SKM-1 (cell line): ENCODE measurements at regions not wholly inside any gene's neighbourhood (a gene's known extent, or its start where the extent isn't known, plus 50 kb on each side); places are given as distances from the start of the nearest gene placed in this dataset.

ENCODE experiments used
- DNase-seq: peaks from one replicate; lab custom pipeline; 2025; ENCODE audit not compliant: unreplicated experiment; lab: John Stamatoyannopoulos, UW

GRCh38 chr4:80145739-80146138 lies 51.6 kb upstream of the PRDM8 start:
- DNase-seq: no peak

DNA sequence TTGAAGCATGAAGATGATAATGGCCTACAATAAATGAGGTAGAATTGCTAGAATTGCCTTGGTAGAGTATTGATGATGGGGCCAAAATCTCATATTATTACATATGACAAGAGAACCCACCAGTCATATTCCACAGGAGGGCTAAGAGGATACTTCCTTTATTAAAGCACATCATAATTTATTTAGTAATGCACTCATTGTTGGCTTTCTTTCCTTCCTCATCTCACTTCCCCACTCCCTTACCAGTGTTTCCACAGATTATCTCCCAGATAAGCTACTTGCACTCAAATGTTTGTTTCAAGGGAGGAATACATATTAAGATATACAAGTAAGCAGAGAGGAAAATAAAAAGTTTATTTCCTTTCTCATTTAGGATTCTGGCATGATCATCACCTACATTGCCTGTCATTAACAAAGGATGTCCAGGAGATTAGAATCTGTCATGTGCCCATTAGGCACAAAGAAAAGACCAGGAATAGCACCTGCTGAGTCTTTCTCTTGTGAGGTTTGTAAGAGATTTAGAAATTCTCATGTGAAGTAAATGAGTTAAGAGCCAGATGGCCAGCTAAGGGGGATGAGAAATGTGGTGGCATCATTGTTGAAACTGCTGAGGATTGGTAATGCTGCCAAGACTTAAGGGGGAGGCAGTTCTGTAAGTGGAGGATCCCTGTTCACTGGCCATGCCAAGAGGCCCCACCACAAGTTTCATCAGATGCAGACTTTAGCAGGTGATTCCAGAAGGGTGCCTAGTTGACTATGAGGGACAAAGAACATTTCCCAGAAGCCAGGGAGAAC lies 52.4 kb upstream of the PRDM8 start:
- DNase-seq: no peak

GRCh38 chr4:80143307-80143679 lies 54.0 kb upstream of the PRDM8 start:
- DNase-seq: no peak

GRCh38 chr4:80142394-80143306 lies 54.7 kb upstream of the PRDM8 start:
- peak; percentile 14 for DNase-seq

- no peak for DNase-seq
These were observed 55.8 kb upstream of the PRDM8 start for GRCh38 chr4:80141543-80141942.

GRCh38 chr4:80140194-80140593 lies 57.1 kb upstream of the PRDM8 start:
- no peak for DNase-seq

DNA sequence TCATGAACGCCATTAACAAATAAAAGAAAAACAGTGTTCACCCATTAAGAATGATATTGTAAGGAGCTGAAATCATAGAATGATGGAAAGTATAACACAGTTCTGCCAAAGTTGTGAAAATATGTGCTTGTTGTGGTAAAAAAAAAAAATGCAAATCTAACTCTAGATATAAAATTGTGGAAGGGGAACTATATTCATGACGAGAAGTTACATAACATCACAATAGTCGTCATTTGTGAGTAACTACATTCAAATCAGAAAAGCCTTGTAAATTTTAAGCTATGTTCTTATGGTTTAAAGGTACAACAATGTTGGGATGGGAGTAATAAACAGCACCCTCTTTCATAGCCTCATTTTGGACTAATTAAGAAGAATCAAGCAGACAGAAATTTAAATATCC lies 57.6 kb upstream of the PRDM8 start:
- DNase-seq: no peak

GRCh38 chr4:80138551-80139538 lies 58.5 kb upstream of the PRDM8 start:
- DNase-seq: no peak

DNA sequence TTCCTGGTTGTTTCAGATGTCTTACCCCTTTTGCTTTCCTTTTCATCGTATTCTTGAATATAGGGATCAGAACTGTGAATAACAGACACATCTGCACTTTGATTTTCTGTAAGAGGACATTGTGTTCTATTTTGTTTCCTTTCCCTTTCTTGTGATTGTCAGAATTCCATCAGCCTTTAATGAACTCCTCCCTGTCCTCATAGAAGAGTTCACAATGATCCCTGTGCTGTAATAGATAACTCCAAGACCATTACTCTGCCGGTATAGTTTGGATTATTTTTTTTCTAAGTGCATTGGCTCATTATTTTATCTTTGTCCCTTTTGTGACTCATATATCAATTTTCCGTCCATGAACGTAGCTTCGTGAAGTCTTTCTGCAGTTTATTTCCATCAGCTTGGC lies 59.7 kb upstream of the PRDM8 start:
- DNase-seq: no peak

DNA sequence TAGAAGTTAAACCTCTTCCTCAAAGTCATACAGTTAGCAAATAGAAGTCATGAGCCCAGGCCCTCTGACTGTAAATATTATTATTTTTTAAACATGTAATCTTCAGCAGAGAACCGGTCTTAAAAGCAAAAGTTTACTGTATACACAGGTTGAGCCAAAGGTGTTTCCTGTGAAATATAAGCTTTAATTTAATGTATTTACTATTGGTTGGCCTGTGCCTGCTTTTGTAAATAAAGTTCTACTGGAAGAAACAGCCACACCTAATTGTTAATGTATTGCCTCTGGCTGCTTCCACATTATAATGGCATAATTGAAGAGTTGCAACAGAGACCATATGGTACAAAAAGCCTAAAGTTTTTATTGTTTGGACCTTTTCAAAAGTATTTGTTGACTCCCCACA lies 61.0 kb upstream of the PRDM8 start:
- no peak for DNase-seq

DNA sequence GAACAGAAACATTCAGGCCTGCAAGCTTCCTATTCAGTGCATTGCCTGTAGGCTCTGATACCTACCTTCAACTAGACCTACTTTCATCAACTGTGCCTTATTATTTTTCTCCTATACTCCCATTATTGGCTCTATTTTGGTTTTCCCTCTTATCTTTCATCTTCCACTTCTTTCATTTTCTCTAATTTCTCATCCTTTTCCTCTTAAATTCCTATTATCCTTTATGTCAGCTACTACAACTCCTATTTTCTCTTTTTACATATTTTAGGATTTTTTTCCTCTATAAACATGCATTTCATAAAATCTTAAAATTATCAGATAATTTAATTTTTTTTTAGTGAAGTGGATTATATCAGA lies 61.6 kb upstream of the PRDM8 start:
- no peak for DNase-seq

DNA sequence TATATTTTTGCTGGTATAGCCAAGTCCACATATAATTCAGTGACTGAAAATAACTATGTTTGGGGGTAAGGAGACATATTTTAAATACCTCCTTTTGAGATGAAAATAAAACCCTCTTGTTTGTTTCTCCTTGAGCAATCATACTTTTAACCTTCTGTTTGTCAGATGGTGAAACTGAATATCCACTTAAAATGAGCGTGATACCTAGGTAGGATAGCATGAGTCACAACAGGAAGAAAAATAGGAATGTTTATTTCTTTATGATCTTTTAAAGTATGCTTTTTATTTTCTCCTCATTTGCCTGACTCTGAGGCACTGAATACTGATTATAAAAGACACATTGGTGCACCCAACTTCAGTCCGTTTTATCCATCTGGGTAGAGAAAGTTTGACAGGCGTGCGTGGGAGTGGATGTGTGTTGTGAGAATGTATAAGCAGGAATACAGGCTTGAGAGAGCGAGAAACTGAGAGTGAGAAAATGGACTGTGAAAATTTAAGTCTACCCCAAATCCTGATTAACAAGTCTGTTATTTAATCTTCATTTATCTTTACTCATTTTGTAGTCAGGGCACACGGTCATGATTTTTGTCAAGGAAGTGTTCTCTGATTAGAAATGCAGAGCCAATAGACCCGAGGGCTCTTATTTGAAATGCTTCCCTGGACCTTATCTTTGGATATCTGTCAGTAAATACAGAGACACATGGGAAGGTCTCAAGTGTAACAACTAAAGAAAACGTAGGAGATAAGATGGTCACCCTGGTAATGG lies 62.1 kb upstream of the ANTXR2 start:
- DNase-seq: no peak

GRCh38 chr4:80133240-80133783 lies 60.3 kb upstream of the ANTXR2 start:
- no peak for DNase-seq

DNA sequence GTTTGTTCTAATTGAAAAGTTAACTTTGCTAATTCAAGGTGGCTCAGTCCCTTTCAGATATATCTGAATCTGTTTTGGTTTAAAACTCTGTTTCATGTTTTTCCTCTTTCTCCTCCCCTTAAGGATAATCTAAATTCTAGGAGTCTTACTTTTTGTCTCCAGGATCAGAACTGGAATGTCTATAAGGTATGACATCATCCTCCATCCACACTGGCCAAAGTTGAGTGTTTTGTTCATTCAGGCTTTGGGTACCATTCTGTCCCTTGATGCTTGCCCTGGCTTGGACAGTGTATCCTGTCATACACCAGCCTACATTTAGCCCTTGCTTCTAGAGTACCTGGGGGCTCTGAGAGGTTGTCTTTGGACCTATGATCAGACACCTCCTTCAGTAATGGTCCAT lies 56.8 kb upstream of the ANTXR2 start:
- DNase-seq: no peak

- DNase-seq: no peak
These were observed 55.9 kb upstream of the ANTXR2 start for GRCh38 chr4:80128941-80129340.

- DNase-seq: no peak
These were observed 54.9 kb upstream of the ANTXR2 start for GRCh38 chr4:80127870-80128419.

DNA sequence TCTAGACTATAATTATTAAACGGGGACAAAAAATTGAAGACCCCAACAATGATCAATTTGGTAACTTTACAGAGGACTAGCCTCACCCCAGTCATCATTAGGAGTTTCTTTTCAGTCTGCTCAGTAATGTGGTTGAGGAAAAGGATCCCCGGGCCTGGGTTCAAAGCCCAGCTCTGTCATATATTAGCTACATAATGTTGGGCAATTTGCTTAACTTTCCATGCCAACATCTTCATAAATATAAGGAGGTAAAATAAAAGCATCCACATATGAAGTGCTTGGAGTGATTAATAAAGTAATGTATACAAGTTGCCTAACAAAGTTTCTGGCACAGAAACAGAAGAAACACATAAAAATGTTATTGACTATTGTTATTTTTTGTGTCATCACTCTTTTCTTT lies 53.4 kb upstream of the ANTXR2 start:
- DNase-seq: no peak

GRCh38 chr4:80125252-80126177 lies 52.5 kb upstream of the ANTXR2 start:
- DNase-seq: no peak
